Esophagus muscularis mucosa (tissue), 4 donors: ENCODE measurements at regions not wholly inside any gene's neighbourhood (a gene's known extent, or its start where the extent isn't known, plus 50 kb on each side); places are given as distances from the start of the nearest gene placed in this dataset.

Experiments used
- CTCF ChIP-seq, 3 experiments: fragments of 200-600 bp in 2 of 3; fragments of 450-650 bp in 1 of 3; sonication (generic) in 2 of 3; IDR thresholded peaks; one replicate each; pipeline ENCODE4 v1.5.1; 2017 to 2019; ENCODE audit warnings: antibody characterized with exemption in 3 of 3, mild to moderate bottlenecking in 2 of 3, moderate library complexity in 1 of 3
- EP300 ChIP-seq: sonication (generic); formaldehyde crosslinking; IDR thresholded peaks from one replicate; pipeline ENCODE4 v1.6.1; 2017; ENCODE audit warnings: antibody characterized with exemption
- POLR2A ChIP-seq: fragments of 450-650 bp; IDR thresholded peaks from one replicate; pipeline ENCODE4 v1.6.1; 2017; ENCODE audit warnings: antibody characterized with exemption, moderate library complexity, mild to moderate bottlenecking, low read depth
- POLR2AphosphoS5 ChIP-seq, 2 donors: sonication (generic); formaldehyde crosslinking; IDR thresholded peaks; one replicate each; pipeline ENCODE4 v1.6.1; 2017; ENCODE audit warnings: antibody characterized with exemption in 2 of 2

- TF ChIP-seq CTCF (IDR thresholded peaks at IDR 0.05), result no peak
- TF ChIP-seq POLR2A, result no peak
- TF ChIP-seq EP300, result no peak
- TF ChIP-seq POLR2AphosphoS5 (IDR thresholded peaks at IDR 0.05), result no peak
Observed at GRCh38 chr15:94785091-94785490, 553.7 kb downstream of the MCTP2 start.
